Thyroid gland (tissue), 4 donors: ENCODE measurements at regions not wholly inside any gene's neighbourhood (a gene's known extent, or its start where the extent isn't known, plus 50 kb on each side); places are given as distances from the start of the nearest gene placed in this dataset.
A peak's percentile ranks its signal among the peaks of the same experiment; 100 is the strongest.
"Not testable (repeated sequence)": the region's sequence is repeated elsewhere in the genome, so short reads cannot be mapped to it uniquely, and the experiment has no call there.

Experiments used
- DNase-seq, 2 donors: peaks; one replicate each; pipeline ENCODE4 v3.0.0-alpha.2; 2019
- H3K27ac ChIP-seq, 3 donors: fragments of 200-600 bp; sonication (generic); 1 replicate in 2 of 3; 2 replicates in 1 of 3; pipeline ENCODE4 v1.5.1; 2016 to 2019; ENCODE audit warnings: mild to moderate bottlenecking in 1 of 3, moderate library complexity in 1 of 3
- H3K27me3 ChIP-seq: fragments of 200-600 bp; sonication (generic); one replicate; pipeline ENCODE4 v1.5.1; 2019
- H3K36me3 ChIP-seq, 2 donors: fragments of 200-600 bp; sonication (generic); one replicate each; pipeline ENCODE4 v1.5.1; 2016 to 2019
- H3K4me1 ChIP-seq, 2 donors: fragments of 200-600 bp; sonication (generic); one replicate each; pipeline ENCODE4 v1.5.1; 2017 to 2019
- H3K4me3 ChIP-seq, 3 donors: fragments of 200-600 bp; sonication (generic); replicated peaks in 1 of 3; 1 replicate in 2 of 3; 2 replicates in 1 of 3; pipeline ENCODE4 v1.5.1; 2016; ENCODE audit warnings: mild to moderate bottlenecking in 1 of 3
- H3K9me3 ChIP-seq: fragments of 200-600 bp; sonication (generic); one replicate; pipeline ENCODE4 v1.5.1; 2017
- CTCF ChIP-seq, 6 experiments: fragments of 200-600 bp in 3 of 6; fragments of 450-650 bp in 3 of 6; sonication (generic) in 3 of 6; IDR thresholded peaks; one replicate each; pipeline ENCODE4 v1.5.1; 2016 to 2019; ENCODE audit warnings: antibody characterized with exemption in 6 of 6, mild to moderate bottlenecking in 2 of 6, inconsistent platforms in 1 of 6, moderate library complexity in 1 of 6
- POLR2A ChIP-seq, 2 donors: fragments of 450-650 bp; IDR thresholded peaks; one replicate each; pipeline ENCODE4 v1.6.1; 2017; ENCODE audit warnings: antibody characterized with exemption in 2 of 2, mild to moderate bottlenecking in 2 of 2, moderate library complexity in 1 of 2
- WGBS, 2 donors: methylation state at CpG; one replicate each; pipeline ENCODE4 v1.1.5; 2017; 5-methylcytosine and 5-hydroxymethylcytosine counted together
- intact Hi-C: fragments of 100-400 bp; cut with DNase I; formaldehyde crosslinking; loops from one replicate; pipeline ENCODE4 v1.15.1; 2023

- intact Hi-C loops = no loop called here
- Histone ChIP-seq H3K27me3 (no peaks in the 10 kb centered on the region), H3K4me1 (peaks cover 0 to 5% of the 10 kb centered on the region in 2 donors), H3K4me3 (no peak overlapping the region), H3K27ac (no peak overlapping the region), H3K9me3 (no peaks in the 10 kb centered on the region), H3K36me3 (no peaks in the 10 kb centered on the region)
- WGBS, 2 donors = 96% methylated on average over 1 of the region's 1 CpG
- no peak for DNase-seq
- TF ChIP-seq POLR2A (IDR thresholded peaks at IDR 0.05) (no peak), CTCF (IDR thresholded peaks at IDR 0.05) (no peak)
Measured at GRCh38 chr4:127528302-127528701, 104.5 kb upstream of the INTU start.

GRCh38 chr4:127529879-127530278 is 102.9 kb upstream of the INTU start:
- H3K36me3 ChIP-seq, intact Hi-C loops, H3K27me3 ChIP-seq, H3K9me3 ChIP-seq, H3K27ac ChIP-seq, H3K4me3 ChIP-seq, DNase-seq, H3K4me1 ChIP-seq: not testable (repeated sequence)

- TF ChIP-seq POLR2A (IDR thresholded peaks at IDR 0.05) (no peak), CTCF (IDR thresholded peaks at IDR 0.05) (no peak)
- H3K36me3 ChIP-seq = no peaks in the 10 kb centered on the region
- H3K27ac ChIP-seq = peak overlapping the region in 2 of 3 donors; percentile 4 to 58
- 41 to 43% methylated on average over 1 of the region's 1 CpG for WGBS, 2 donors
- no peaks in the 10 kb centered on the region for H3K9me3 ChIP-seq
- intact Hi-C loops = no loop called here
- peak; percentile 68 to 80 for DNase-seq
- peaks cover 0 to 8% of the 10 kb centered on the region in 2 donors for H3K4me1 ChIP-seq
- H3K4me3 ChIP-seq = no peak overlapping the region
- H3K27me3 ChIP-seq = no peaks in the 10 kb centered on the region
Measured at GRCh38 chr4:127533028-127533700, 99.6 kb upstream of the INTU start.

GRCh38 chr4:127534041-127534825 is 98.5 kb upstream of the INTU start:
- DNase-seq = no peak
- no peaks in the 10 kb centered on the region for H3K36me3 ChIP-seq
- H3K27me3 ChIP-seq = no peaks in the 10 kb centered on the region
- H3K4me1 ChIP-seq = peaks cover 0 to 8% of the 10 kb centered on the region in 2 donors
- H3K4me3 ChIP-seq = no peak overlapping the region
- H3K9me3 ChIP-seq = no peaks in the 10 kb centered on the region
- no peak for TF ChIP-seq POLR2A (IDR thresholded peaks at IDR 0.05)
- no peak for TF ChIP-seq CTCF (IDR thresholded peaks at IDR 0.05)
- no peak overlapping the region for H3K27ac ChIP-seq
- WGBS, 2 donors = 86 to 91% methylated on average over 4 of the region's 4 CpGs
- intact Hi-C loops = no loop called here

- DNase-seq = no peak
- Histone ChIP-seq H3K4me3 (no peak overlapping the region), H3K36me3 (no peaks in the 10 kb centered on the region), H3K27me3 (no peaks in the 10 kb centered on the region), H3K4me1 (peaks cover 0 to 7% of the 10 kb centered on the region in 2 donors), H3K27ac (no peak overlapping the region), H3K9me3 (no peaks in the 10 kb centered on the region)
- 30 to 43% methylated on average over 1 of the region's 1 CpG for WGBS, 2 donors
- intact Hi-C loops = no loop called here
- TF ChIP-seq CTCF (IDR thresholded peaks at IDR 0.05) (no peak), POLR2A (IDR thresholded peaks at IDR 0.05) (no peak)
Measured at GRCh38 chr4:127538016-127538415, 94.7 kb upstream of the INTU start.
